NCI-H1105 (cell line): ENCODE measurements at regions not wholly inside any gene's neighbourhood (a gene's known extent, or its start where the extent isn't known, plus 50 kb on each side); places are given as distances from the start of the nearest gene placed in this dataset.

ENCODE experiments used
- DNase-seq: peaks from one replicate; lab custom pipeline; 2025; lab: John Stamatoyannopoulos, UW

GRCh38 chr10:130902471-130902870 is 409.1 kb downstream of the TCERG1L start:
- no peak for DNase-seq

- no peak for DNase-seq
These were observed 408.6 kb downstream of the TCERG1L start for GRCh38 chr10:130902929-130903328.

GRCh38 chr10:130904676-130905075 is 406.8 kb downstream of the TCERG1L start:
- DNase-seq = no peak

GRCh38 chr10:130905386-130905785 is 406.1 kb downstream of the TCERG1L start:
- DNase-seq = no peak

GRCh38 chr10:130905921-130906320 is 405.6 kb downstream of the TCERG1L start:
- DNase-seq = no peak

GRCh38 chr10:130910848-130911247 is 400.7 kb downstream of the TCERG1L start:
- DNase-seq = no peak

- DNase-seq = no peak
These were observed 397.7 kb downstream of the TCERG1L start for GRCh38 chr10:130913844-130914243.

- no peak for DNase-seq
These were observed 397.2 kb downstream of the TCERG1L start for GRCh38 chr10:130914367-130914766.

- no peak for DNase-seq
These were observed 396.5 kb downstream of the TCERG1L start for GRCh38 chr10:130915065-130915464.

GRCh38 chr10:130921461-130921860 is 390.1 kb downstream of the TCERG1L start:
- DNase-seq = no peak

GRCh38 chr10:130921911-130922440 is 389.5 kb downstream of the TCERG1L start:
- no peak for DNase-seq

- DNase-seq = no peak
These were observed 387.9 kb downstream of the TCERG1L start for GRCh38 chr10:130923596-130923995.

- DNase-seq = no peak
These were observed 387.2 kb downstream of the TCERG1L start for GRCh38 chr10:130924138-130924819.

- DNase-seq = no peak
These were observed 385.1 kb downstream of the TCERG1L start for GRCh38 chr10:130926442-130926841.

GRCh38 chr10:130927157-130927556 is 384.4 kb downstream of the TCERG1L start:
- no peak for DNase-seq

- DNase-seq = no peak
These were observed 383.2 kb downstream of the TCERG1L start for GRCh38 chr10:130928306-130928705.

- DNase-seq = no peak
These were observed 381.8 kb downstream of the TCERG1L start for GRCh38 chr10:130929422-130930325.

GRCh38 chr10:130930821-130931220 is 380.7 kb downstream of the TCERG1L start:
- no peak for DNase-seq

GRCh38 chr10:130931256-130931655 is 380.3 kb downstream of the TCERG1L start:
- no peak for DNase-seq

- no peak for DNase-seq
These were observed 379.1 kb downstream of the TCERG1L start for GRCh38 chr10:130932326-130933007.

GRCh38 chr10:130933008-130933390 is 378.5 kb downstream of the TCERG1L start:
- no peak for DNase-seq
